ENCODE measurements at regions not wholly inside any gene's neighbourhood (a gene's known extent, or its start where the extent isn't known, plus 50 kb on each side); places are given as distances from the start of the nearest gene placed in this dataset.

GRCh38 chr1:29839726-29840125 is 603.4 kb downstream of the PTPRU start:
- no peak for DNase-seq

- no peak for DNase-seq
Measured at GRCh38 chr1:29838738-29839320, 602.5 kb downstream of the PTPRU start.

GRCh38 chr1:29836651-29837646 is 600.6 kb downstream of the PTPRU start:
- DNase-seq, result no peak

- no peak for DNase-seq
Measured at GRCh38 chr1:29835874-29836273, 599.6 kb downstream of the PTPRU start.

GRCh38 chr1:29835406-29835805 is 599.1 kb downstream of the PTPRU start:
- DNase-seq, result no peak

- no peak for DNase-seq
Measured at GRCh38 chr1:29833581-29833980, 597.3 kb downstream of the PTPRU start.

GRCh38 chr1:29832936-29833335 is 596.6 kb downstream of the PTPRU start:
- no peak for DNase-seq

GRCh38 chr1:29832471-29832870 is 596.1 kb downstream of the PTPRU start:
- DNase-seq, result no peak

- no peak for DNase-seq
Measured at GRCh38 chr1:29831500-29832117, 595.3 kb downstream of the PTPRU start.

- no peak for DNase-seq
Measured at GRCh38 chr1:29830916-29831315, 594.6 kb downstream of the PTPRU start.

- DNase-seq, result no peak
Measured at GRCh38 chr1:29830383-29830782, 594.1 kb downstream of the PTPRU start.

GRCh38 chr1:29829448-29830344 is 593.4 kb downstream of the PTPRU start:
- no peak for DNase-seq

GRCh38 chr1:29828526-29829447 is 592.5 kb downstream of the PTPRU start:
- DNase-seq, result no peak

- no peak for DNase-seq
Measured at GRCh38 chr1:29827801-29828525, 591.6 kb downstream of the PTPRU start.

GRCh38 chr1:29827237-29827750 is 591.0 kb downstream of the PTPRU start:
- no peak for DNase-seq

GRCh38 chr1:29826646-29827045 is 590.3 kb downstream of the PTPRU start:
- no peak for DNase-seq

- DNase-seq, result no peak
Measured at GRCh38 chr1:29825941-29826415, 589.7 kb downstream of the PTPRU start.

GRCh38 chr1:29825274-29825940 is 589.1 kb downstream of the PTPRU start:
- DNase-seq, result no peak

GRCh38 chr1:29824511-29825273 is 588.4 kb downstream of the PTPRU start:
- DNase-seq, result no peak
